ENCODE measurements at regions not wholly inside any gene's neighbourhood (a gene's known extent, or its start where the extent isn't known, plus 50 kb on each side); places are given as distances from the start of the nearest gene placed in this dataset.

DNA sequence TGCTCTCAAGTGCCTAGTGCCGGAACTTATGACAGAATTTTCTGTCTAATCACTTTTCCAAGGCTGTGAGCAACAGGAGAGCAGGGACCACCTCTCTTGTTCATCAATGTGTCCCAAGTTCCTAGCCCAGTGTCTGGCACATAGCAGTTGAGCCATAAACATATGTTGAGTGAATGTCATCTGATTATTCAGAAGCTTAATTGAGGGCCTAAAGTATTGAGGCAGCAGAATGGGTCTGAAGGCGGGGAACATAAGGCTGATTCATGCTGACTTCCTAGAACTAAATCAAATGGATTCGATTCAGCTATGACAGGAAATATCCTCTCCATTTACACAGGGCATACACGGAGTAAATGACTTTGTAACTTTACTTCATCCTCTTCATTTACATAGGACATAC is 438.0 kb upstream of the ZFHX3 start:
- H3K27me3 ChIP-seq (ENCODE audit: insufficient read depth), result no peaks in the 10 kb centered on the region; the same call in 1 of the 2 replicates
- ChIA-PET POLR2A (no interaction called here), CTCF (no interaction called here)
- H3K79me2 ChIP-seq (ENCODE audit: insufficient read depth), result no peaks in the 10 kb centered on the region
- no peaks in the 10 kb centered on the region for H3F3A ChIP-seq (replicated peaks; ENCODE audit: insufficient read depth)
- no peak overlapping the region for H3K27ac ChIP-seq (ENCODE audit: low read depth in 2 of 2, low read length in 1 of 2)
- no peaks in the 10 kb centered on the region for H3K36me3 ChIP-seq (replicated peaks in 1 of 2; ENCODE audit: control insufficient read depth in 1 of 2, insufficient read depth in 2 of 2, low read length in 1 of 2)
- H3K9me3 ChIP-seq, result no peaks in the 10 kb centered on the region
- whole genome bisulfite sequencing (ENCODE audit: low lambda C conversion rate), result 15% methylated on average over 4 of the region's 4 CpGs
- H3K9me2 ChIP-seq, result no peaks in the 10 kb centered on the region
- no peak overlapping the region for H3K4me3 ChIP-seq (ENCODE audit: low read depth in 2 of 2, low read length in 1 of 2)
- TF ChIP-seq TCF12 (IDR thresholded peaks at IDR 0.05) (no peak), EP300 (IDR thresholded peaks at IDR 0.05; ENCODE audit: borderline replicate concordance in 1 of 2, low read depth in 1 of 2, low read length in 1 of 2) (no peak), ELF1 (IDR thresholded peaks at IDR 0.05) (no peak), POLR2AphosphoS5 (IDR thresholded peaks at IDR 0.05; ENCODE audit: low read depth, low read length) (no peak), NFIC (IDR thresholded peaks at IDR 0.05; ENCODE audit: borderline replicate concordance) (no peak), FOXJ3 (CRISPR knock-in tag; IDR thresholded peaks at IDR 0.05) (no peak), YY1 (IDR thresholded peaks at IDR 0.05; ENCODE audit: low read depth) (no peak), RXRA (IDR thresholded peaks at IDR 0.05; ENCODE audit: borderline replicate concordance, low read depth) (no peak), GATA2 (CRISPR knock-in tag; IDR thresholded peaks at IDR 0.05) (no peak), MXI1 (IDR thresholded peaks at IDR 0.05; ENCODE audit: low read depth, low read length) (no peak), FOSL2 (IDR thresholded peaks at IDR 0.05; ENCODE audit: borderline replicate concordance, low read depth) (no peak), SMC3 (IDR thresholded peaks at IDR 0.05; ENCODE audit: low read depth, low read length) (no peak), RFX5 (IDR thresholded peaks at IDR 0.05; ENCODE audit: low read length) (no peak), SIN3A (IDR thresholded peaks at IDR 0.05; ENCODE audit: borderline replicate concordance, low read depth, low read length) (no peak)
- TF ChIP-seq, protein P1, sequence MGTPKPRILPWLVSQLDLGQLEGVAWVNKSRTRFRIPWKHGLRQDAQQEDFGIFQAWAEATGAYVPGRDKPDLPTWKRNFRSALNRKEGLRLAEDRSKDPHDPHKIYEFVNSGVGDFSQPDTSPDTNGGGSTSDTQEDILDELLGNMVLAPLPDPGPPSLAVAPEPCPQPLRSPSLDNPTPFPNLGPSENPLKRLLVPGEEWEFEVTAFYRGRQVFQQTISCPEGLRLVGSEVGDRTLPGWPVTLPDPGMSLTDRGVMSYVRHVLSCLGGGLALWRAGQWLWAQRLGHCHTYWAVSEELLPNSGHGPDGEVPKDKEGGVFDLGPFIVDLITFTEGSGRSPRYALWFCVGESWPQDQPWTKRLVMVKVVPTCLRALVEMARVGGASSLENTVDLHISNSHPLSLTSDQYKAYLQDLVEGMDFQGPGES (IDR thresholded peaks at IDR 0.05; ENCODE audit: low read depth, low read length), result no peak
- TF ChIP-seq, protein P2, sequence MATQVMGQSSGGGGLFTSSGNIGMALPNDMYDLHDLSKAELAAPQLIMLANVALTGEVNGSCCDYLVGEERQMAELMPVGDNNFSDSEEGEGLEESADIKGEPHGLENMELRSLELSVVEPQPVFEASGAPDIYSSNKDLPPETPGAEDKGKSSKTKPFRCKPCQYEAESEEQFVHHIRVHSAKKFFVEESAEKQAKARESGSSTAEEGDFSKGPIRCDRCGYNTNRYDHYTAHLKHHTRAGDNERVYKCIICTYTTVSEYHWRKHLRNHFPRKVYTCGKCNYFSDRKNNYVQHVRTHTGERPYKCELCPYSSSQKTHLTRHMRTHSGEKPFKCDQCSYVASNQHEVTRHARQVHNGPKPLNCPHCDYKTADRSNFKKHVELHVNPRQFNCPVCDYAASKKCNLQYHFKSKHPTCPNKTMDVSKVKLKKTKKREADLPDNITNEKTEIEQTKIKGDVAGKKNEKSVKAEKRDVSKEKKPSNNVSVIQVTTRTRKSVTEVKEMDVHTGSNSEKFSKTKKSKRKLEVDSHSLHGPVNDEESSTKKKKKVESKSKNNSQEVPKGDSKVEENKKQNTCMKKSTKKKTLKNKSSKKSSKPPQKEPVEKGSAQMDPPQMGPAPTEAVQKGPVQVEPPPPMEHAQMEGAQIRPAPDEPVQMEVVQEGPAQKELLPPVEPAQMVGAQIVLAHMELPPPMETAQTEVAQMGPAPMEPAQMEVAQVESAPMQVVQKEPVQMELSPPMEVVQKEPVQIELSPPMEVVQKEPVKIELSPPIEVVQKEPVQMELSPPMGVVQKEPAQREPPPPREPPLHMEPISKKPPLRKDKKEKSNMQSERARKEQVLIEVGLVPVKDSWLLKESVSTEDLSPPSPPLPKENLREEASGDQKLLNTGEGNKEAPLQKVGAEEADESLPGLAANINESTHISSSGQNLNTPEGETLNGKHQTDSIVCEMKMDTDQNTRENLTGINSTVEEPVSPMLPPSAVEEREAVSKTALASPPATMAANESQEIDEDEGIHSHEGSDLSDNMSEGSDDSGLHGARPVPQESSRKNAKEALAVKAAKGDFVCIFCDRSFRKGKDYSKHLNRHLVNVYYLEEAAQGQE (IDR thresholded peaks at IDR 0.05; ENCODE audit: low read depth, low read length), result no peak
- TF ChIP-seq, protein P3, sequence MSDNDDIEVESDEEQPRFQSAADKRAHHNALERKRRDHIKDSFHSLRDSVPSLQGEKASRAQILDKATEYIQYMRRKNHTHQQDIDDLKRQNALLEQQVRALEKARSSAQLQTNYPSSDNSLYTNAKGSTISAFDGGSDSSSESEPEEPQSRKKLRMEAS (IDR thresholded peaks at IDR 0.05; ENCODE audit: low read depth), result no peak
- TF ChIP-seq, protein P4, sequence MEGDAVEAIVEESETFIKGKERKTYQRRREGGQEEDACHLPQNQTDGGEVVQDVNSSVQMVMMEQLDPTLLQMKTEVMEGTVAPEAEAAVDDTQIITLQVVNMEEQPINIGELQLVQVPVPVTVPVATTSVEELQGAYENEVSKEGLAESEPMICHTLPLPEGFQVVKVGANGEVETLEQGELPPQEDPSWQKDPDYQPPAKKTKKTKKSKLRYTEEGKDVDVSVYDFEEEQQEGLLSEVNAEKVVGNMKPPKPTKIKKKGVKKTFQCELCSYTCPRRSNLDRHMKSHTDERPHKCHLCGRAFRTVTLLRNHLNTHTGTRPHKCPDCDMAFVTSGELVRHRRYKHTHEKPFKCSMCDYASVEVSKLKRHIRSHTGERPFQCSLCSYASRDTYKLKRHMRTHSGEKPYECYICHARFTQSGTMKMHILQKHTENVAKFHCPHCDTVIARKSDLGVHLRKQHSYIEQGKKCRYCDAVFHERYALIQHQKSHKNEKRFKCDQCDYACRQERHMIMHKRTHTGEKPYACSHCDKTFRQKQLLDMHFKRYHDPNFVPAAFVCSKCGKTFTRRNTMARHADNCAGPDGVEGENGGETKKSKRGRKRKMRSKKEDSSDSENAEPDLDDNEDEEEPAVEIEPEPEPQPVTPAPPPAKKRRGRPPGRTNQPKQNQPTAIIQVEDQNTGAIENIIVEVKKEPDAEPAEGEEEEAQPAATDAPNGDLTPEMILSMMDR (IDR thresholded peaks at IDR 0.05), result no peak
- no peaks in the 10 kb centered on the region for H4K20me1 ChIP-seq (ENCODE audit: insufficient read depth)
- H2AFZ ChIP-seq (ENCODE audit: low read depth), result no peak overlapping the region
- H3K9ac ChIP-seq, result no peak overlapping the region
- no peak for DNase-seq
- no peaks in the 10 kb centered on the region; a peak in 1 of 4 replicates for H3K4me1 ChIP-seq (ENCODE audit: control insufficient read depth in 1 of 2, insufficient read depth in 2 of 2, low read depth in 1 of 2, low read length in 1 of 2)
- no peak overlapping the region for H3K4me2 ChIP-seq

Data from SK-N-SH (cell line).